ENCODE measurements at regions not wholly inside any gene's neighbourhood (a gene's known extent, or its start where the extent isn't known, plus 50 kb on each side); places are given as distances from the start of the nearest gene placed in this dataset.
A peak's percentile ranks its signal among the peaks of the same experiment; 100 is the strongest.

- Histone ChIP-seq H3K4me3 (no peak overlapping the region), H3K27ac (no peak overlapping the region), H3K4me1 (no peaks in the 10 kb centered on the region), H3K9me3 (no peaks in the 10 kb centered on the region), H3K36me3 (no peaks in the 10 kb centered on the region), H3K27me3 (no peaks in the 10 kb centered on the region)
- ATAC-seq (ENCODE audit: low FRiP score in 2 of 2) = peak in 1 of 2 donors; percentile 64
- WGBS, 2 donors = 83 to 86% methylated on average over 3 of the region's 3 CpGs
- TF ChIP-seq, protein P1, sequence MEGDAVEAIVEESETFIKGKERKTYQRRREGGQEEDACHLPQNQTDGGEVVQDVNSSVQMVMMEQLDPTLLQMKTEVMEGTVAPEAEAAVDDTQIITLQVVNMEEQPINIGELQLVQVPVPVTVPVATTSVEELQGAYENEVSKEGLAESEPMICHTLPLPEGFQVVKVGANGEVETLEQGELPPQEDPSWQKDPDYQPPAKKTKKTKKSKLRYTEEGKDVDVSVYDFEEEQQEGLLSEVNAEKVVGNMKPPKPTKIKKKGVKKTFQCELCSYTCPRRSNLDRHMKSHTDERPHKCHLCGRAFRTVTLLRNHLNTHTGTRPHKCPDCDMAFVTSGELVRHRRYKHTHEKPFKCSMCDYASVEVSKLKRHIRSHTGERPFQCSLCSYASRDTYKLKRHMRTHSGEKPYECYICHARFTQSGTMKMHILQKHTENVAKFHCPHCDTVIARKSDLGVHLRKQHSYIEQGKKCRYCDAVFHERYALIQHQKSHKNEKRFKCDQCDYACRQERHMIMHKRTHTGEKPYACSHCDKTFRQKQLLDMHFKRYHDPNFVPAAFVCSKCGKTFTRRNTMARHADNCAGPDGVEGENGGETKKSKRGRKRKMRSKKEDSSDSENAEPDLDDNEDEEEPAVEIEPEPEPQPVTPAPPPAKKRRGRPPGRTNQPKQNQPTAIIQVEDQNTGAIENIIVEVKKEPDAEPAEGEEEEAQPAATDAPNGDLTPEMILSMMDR (IDR thresholded peaks at IDR 0.05) = no peak
- TF ChIP-seq EP300 (IDR thresholded peaks at IDR 0.05) (no peak), POLR2AphosphoS5 (IDR thresholded peaks at IDR 0.05) (no peak), POLR2A (IDR thresholded peaks at IDR 0.05) (no peak)
- no peak for DNase-seq
These were observed 195.8 kb downstream of the HIPK3 start for GRCh38 chr11:33452836-33453624.

- H3K9me3 ChIP-seq = no peaks in the 10 kb centered on the region
- ATAC-seq (ENCODE audit: low FRiP score in 2 of 2) (no peak), DNase-seq (no peak)
- no peak overlapping the region for H3K4me3 ChIP-seq
- no peaks in the 10 kb centered on the region for H3K36me3 ChIP-seq
- TF ChIP-seq POLR2A (IDR thresholded peaks at IDR 0.05) = no peak
- TF ChIP-seq, protein P1 (IDR thresholded peaks at IDR 0.05) = no peak
- TF ChIP-seq EP300 (IDR thresholded peaks at IDR 0.05) = no peak
- no peak for TF ChIP-seq POLR2AphosphoS5 (IDR thresholded peaks at IDR 0.05)
- no peaks in the 10 kb centered on the region for H3K4me1 ChIP-seq
- 70 to 74% methylated on average over 2 of the region's 2 CpGs for WGBS, 2 donors
- no peak overlapping the region for H3K27ac ChIP-seq
- no peaks in the 10 kb centered on the region for H3K27me3 ChIP-seq
These were observed 194.2 kb downstream of the HIPK3 start for GRCh38 chr11:33451364-33451763.

- Histone ChIP-seq H3K9me3 (no peaks in the 10 kb centered on the region), H3K4me1 (no peaks in the 10 kb centered on the region), H3K27me3 (no peaks in the 10 kb centered on the region), H3K4me3 (no peak overlapping the region), H3K27ac (no peak overlapping the region), H3K36me3 (no peaks in the 10 kb centered on the region)
- TF ChIP-seq EP300 (IDR thresholded peaks at IDR 0.05) = no peak
- TF ChIP-seq POLR2A (IDR thresholded peaks at IDR 0.05) = no peak
- TF ChIP-seq POLR2AphosphoS5 (IDR thresholded peaks at IDR 0.05) = no peak
- TF ChIP-seq, protein P1 (IDR thresholded peaks at IDR 0.05) = no peak
- DNase-seq (no peak), ATAC-seq (ENCODE audit: low FRiP score in 2 of 2) (no peak)
- 61 to 79% methylated on average over 3 of the region's 3 CpGs for WGBS, 2 donors
These were observed 192.6 kb downstream of the HIPK3 start for GRCh38 chr11:33449798-33450197.

GRCh38 chr11:33448461-33449130 lies 191.4 kb downstream of the HIPK3 start:
- ATAC-seq (ENCODE audit: low FRiP score in 2 of 2) = no peak
- no peaks in the 10 kb centered on the region for H3K4me1 ChIP-seq
- 72 to 79% methylated on average over 5 of the region's 5 CpGs for WGBS, 2 donors
- no peak for DNase-seq
- H3K27me3 ChIP-seq = no peaks in the 10 kb centered on the region
- no peak overlapping the region for H3K27ac ChIP-seq
- TF ChIP-seq, protein P1 (IDR thresholded peaks at IDR 0.05) = no peak
- TF ChIP-seq POLR2A (IDR thresholded peaks at IDR 0.05) = no peak
- TF ChIP-seq POLR2AphosphoS5 (IDR thresholded peaks at IDR 0.05) = no peak
- TF ChIP-seq EP300 (IDR thresholded peaks at IDR 0.05) = no peak
- H3K9me3 ChIP-seq = no peaks in the 10 kb centered on the region
- H3K4me3 ChIP-seq = no peak overlapping the region
- no peaks in the 10 kb centered on the region for H3K36me3 ChIP-seq
